GM23248 (cell line): ENCODE measurements at regions not wholly inside any gene's neighbourhood (a gene's known extent, or its start where the extent isn't known, plus 50 kb on each side); places are given as distances from the start of the nearest gene placed in this dataset.

Source experiments
- DNase-seq: peaks from one replicate; pipeline ENCODE4 v3.0.0-alpha.2; 2015
- H2AFZ ChIP-seq: fragments of 200-600 bp; sonication (generic); 2 replicates; pipeline ENCODE4 v1.6.1; 2016; ENCODE audit warnings: antibody characterized with exemption
- H3F3A ChIP-seq: fragments of 200-600 bp; sonication (generic); 2 replicates; pipeline ENCODE4 v1.6.1; 2016; ENCODE audit warnings: mild to moderate bottlenecking, antibody characterized with exemption, mixed run types; ENCODE audit not compliant: insufficient read depth
- H3K27ac ChIP-seq: fragments of 200-600 bp; sonication (generic); 2 replicates; pipeline ENCODE4 v1.5.1; 2016; ENCODE audit warnings: mild to moderate bottlenecking
- H3K27me3 ChIP-seq: fragments of 200-600 bp; sonication (generic); replicated peaks from 2 replicates; pipeline ENCODE4 v1.6.1; 2016; ENCODE audit warnings: mild to moderate bottlenecking; ENCODE audit not compliant: insufficient read depth
- H3K36me3 ChIP-seq: fragments of 200-600 bp; sonication (generic); 2 replicates; pipeline ENCODE4 v1.6.1; 2016; ENCODE audit warnings: low read depth, mild to moderate bottlenecking
- H3K4me1 ChIP-seq: fragments of 200-600 bp; sonication (generic); 2 replicates; pipeline ENCODE4 v1.6.1; 2016; ENCODE audit warnings: mild to moderate bottlenecking; ENCODE audit not compliant: insufficient read depth
- H3K4me2 ChIP-seq: fragments of 200-600 bp; sonication (generic); one replicate; pipeline ENCODE4 v1.6.1; 2016; ENCODE audit warnings: mild to moderate bottlenecking; ENCODE audit not compliant: unreplicated experiment
- H3K4me3 ChIP-seq: fragments of 200-600 bp; sonication (generic); 2 replicates; pipeline ENCODE4 v1.5.1; 2016; ENCODE audit warnings: mild to moderate bottlenecking
- H3K79me2 ChIP-seq: fragments of 200-600 bp; sonication (generic); 2 replicates; pipeline ENCODE4 v1.6.1; 2016; ENCODE audit warnings: mild to moderate bottlenecking; ENCODE audit not compliant: insufficient read depth
- H3K9ac ChIP-seq: fragments of 200-600 bp; sonication (generic); 2 replicates; pipeline ENCODE4 v1.6.1; 2016; ENCODE audit warnings: mild to moderate bottlenecking
- H3K9me2 ChIP-seq: fragments of 200-600 bp; sonication (generic); 2 replicates; pipeline ENCODE4 v1.6.1; 2016; ENCODE audit warnings: mixed run types, mild to moderate bottlenecking, moderate library complexity; ENCODE audit not compliant: insufficient read depth
- H3K9me3 ChIP-seq: fragments of 200-600 bp; sonication (generic); one replicate; pipeline ENCODE4 v1.6.1; 2017; ENCODE audit warnings: low read depth
- H4K20me1 ChIP-seq: fragments of 200-600 bp; sonication (generic); 2 replicates; pipeline ENCODE4 v1.6.0; 2016; ENCODE audit not compliant: insufficient read depth
- EZH2 ChIP-seq: fragments of 200-600 bp; sonication (generic); IDR thresholded peaks from 2 replicates; pipeline ENCODE4 v1.6.1; 2018; ENCODE audit warnings: antibody characterized with exemption, mild to moderate bottlenecking; ENCODE audit not compliant: insufficient read depth, poor library complexity, severe bottlenecking
- EZH2phosphoT487 ChIP-seq: fragments of 200-600 bp; sonication (generic); IDR thresholded peaks from 2 replicates; pipeline ENCODE4 v1.6.1; 2018; ENCODE audit warnings: antibody characterized with exemption, moderate library complexity, mild to moderate bottlenecking, low read depth; ENCODE audit not compliant: insufficient read depth
- WGBS, 2 experiments: methylation state at CpG; one replicate each; pipeline ENCODE4 v1.1.6; 2015 to 2017; ENCODE audit warnings: low lambda C conversion rate in 2 of 2, low coverage in 1 of 2; ENCODE audit errors: missing lambda C conversion rate in 2 of 2; 5-methylcytosine and 5-hydroxymethylcytosine counted together
- in situ Hi-C: fragments of 300-500 bp; cut with MboI; formaldehyde crosslinking; loops from 2 replicates; pipeline ENCODE4 v1.15.0; 2020

DNA sequence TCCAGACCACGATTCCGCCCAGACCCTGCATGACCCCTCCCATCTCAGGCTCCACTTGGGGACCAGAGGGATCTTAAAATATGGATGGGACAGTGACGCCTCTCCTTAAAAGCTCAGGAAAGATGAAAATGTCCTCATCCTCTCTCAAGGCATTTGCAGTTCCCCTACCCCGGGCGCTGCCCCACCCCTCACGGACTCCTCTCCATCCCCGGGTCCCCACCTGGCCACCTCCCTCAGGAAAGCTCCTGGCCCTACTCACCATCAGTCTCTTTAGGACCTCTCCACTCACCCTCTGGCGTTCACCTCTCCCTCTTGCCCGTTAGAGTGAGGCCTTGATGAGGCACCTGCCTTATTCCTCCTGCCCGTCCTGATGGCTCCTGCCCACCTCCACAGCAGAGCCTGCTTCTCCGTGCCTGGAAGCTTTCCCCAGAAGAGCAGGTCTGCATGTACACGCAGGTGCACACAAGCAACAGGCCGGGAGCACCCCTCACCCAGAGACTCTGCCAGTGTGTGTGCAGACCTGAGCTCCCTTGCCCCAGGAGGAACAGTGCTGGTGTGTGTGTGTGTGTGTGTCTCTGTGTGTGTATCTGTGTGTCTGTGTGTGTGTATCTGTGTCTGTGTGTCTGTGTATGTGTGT lies 105.6 kb upstream of the NXT1 start:
- peaks cover 4% of the 10 kb centered on the region; the same call in 1 of the 2 replicates for H3F3A ChIP-seq
- DNase-seq = no peak
- H3K9me3 ChIP-seq = no peaks in the 10 kb centered on the region
- no peaks in the 10 kb centered on the region for H3K79me2 ChIP-seq
- H3K9me2 ChIP-seq = no peaks in the 10 kb centered on the region
- H3K9ac ChIP-seq = no peak overlapping the region
- no peak overlapping the region for H3K4me3 ChIP-seq
- no peaks in the 10 kb centered on the region for H4K20me1 ChIP-seq
- H3K27ac ChIP-seq = no peak overlapping the region
- no peaks in the 10 kb centered on the region for H3K36me3 ChIP-seq
- WGBS, 2 experiments = 81 to 83% methylated on average over 13 of the region's 13 CpGs
- in situ Hi-C loops = loop anchor here (25.0 kb wide), 1 partner anchor 183 kb away; no protein-coding TSS in a partner anchor
- no peak overlapping the region for H3K4me2 ChIP-seq
- H3K27me3 ChIP-seq = no peaks in the 10 kb centered on the region
- H2AFZ ChIP-seq = no peak overlapping the region
- peaks cover 9% of the 10 kb centered on the region; the same call in 1 of the 2 replicates for H3K4me1 ChIP-seq
- TF ChIP-seq EZH2phosphoT487 = no peak
- no peak for TF ChIP-seq EZH2

DNA sequence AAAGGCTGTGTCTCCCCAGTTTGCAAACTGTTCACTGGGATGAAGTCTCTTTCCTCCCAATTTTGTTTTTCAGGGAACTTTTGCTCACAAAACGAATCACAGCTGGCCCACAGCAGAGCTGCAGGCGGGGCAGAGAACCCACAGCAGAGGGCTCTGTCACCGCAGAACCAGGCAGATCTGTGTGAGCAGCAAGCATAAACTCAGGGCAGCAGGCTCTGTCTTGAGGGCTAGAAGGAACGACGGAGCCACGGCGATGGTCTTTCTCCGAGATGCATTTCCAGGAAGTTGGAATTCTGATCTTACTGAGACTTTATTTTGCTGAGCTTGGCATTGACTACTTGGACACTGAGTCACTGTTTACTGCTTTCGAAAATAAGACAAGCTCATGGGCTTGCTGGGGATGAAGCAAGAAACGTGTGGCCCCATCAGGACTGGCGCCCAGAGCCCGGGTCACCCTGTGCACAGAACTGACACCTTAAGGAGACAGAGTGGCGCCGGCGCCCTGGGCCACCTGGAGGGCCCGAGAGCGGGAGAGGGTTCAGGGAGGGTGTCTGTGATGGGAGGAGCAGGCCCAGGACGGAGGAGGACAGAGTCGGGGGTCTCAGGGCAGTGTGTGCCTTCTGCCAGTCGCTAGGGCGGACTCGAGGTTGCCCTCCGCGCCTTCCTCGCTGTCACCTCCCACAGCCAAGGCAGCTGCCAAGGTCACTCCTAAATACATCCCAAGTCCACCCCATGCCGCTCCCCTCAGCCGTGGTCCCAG lies 106.3 kb upstream of the NXT1 start:
- DNase-seq = peak; percentile 73
- Histone ChIP-seq H3F3A (peaks cover 4% of the 10 kb centered on the region; the same call in 1 of the 2 replicates), H2AFZ (peak overlapping the region; percentile 60), H3K4me2 (peak overlapping the region; percentile 47), H3K79me2 (no peaks in the 10 kb centered on the region), H3K9me3 (no peaks in the 10 kb centered on the region), H4K20me1 (no peaks in the 10 kb centered on the region), H3K4me3 (peak overlapping the region; percentile 50), H3K27ac (0 out of 2 replicates have a peak overlapping the region, but pooled peaks have one; percentile 4), H3K27me3 (no peaks in the 10 kb centered on the region), H3K4me1 (peaks cover 9% of the 10 kb centered on the region; the same call in 1 of the 2 replicates), H3K9me2 (no peaks in the 10 kb centered on the region), H3K36me3 (no peaks in the 10 kb centered on the region), H3K9ac (peak overlapping the region; percentile 22; the same call in 1 of the 2 replicates)
- TF ChIP-seq EZH2 (no peak), EZH2phosphoT487 (no peak)
- in situ Hi-C loops = loop anchor here (25.0 kb wide), 1 partner anchor 182 kb away; no protein-coding TSS in a partner anchor
- 43 to 47% methylated on average over 27 of the region's 27 CpGs for WGBS, 2 experiments

DNA sequence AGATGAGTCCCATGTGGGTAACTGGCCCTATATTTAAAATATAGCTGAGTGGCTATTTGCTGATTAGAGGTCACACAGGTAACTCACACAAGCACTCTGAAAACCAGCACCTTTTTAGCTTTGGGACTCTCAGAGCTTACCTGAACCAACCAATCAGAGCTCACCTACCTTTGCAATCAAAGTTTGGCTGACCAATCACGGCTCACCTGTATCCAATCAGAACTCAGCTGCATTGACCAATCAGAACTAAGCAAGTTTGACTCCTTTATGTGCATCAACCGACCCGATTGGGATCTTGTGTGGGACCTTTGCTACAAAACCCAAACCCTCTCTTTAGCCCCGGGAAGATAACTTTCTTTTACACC lies 106.8 kb upstream of the NXT1 start:
- no peak for TF ChIP-seq EZH2
- TF ChIP-seq EZH2phosphoT487 = no peak
- no peaks in the 10 kb centered on the region for H3K79me2 ChIP-seq
- H3K9me2 ChIP-seq = no peaks in the 10 kb centered on the region
- no peaks in the 10 kb centered on the region for H3K36me3 ChIP-seq
- H3K27ac ChIP-seq = no peak overlapping the region
- H2AFZ ChIP-seq = peak overlapping the region; percentile 60
- no peak for DNase-seq
- WGBS, 2 experiments = 61 to 62% methylated on average over 4 of the region's 4 CpGs
- no peaks in the 10 kb centered on the region for H3K27me3 ChIP-seq
- H3K4me3 ChIP-seq = peak overlapping the region; percentile 50
- H3K9ac ChIP-seq = no peak overlapping the region
- no peaks in the 10 kb centered on the region for H3K9me3 ChIP-seq
- H3K4me2 ChIP-seq = peak overlapping the region; percentile 47
- peaks cover 4% of the 10 kb centered on the region; the same call in 1 of the 2 replicates for H3F3A ChIP-seq
- peaks cover 9% of the 10 kb centered on the region; the same call in 1 of the 2 replicates for H3K4me1 ChIP-seq
- H4K20me1 ChIP-seq = no peaks in the 10 kb centered on the region
- in situ Hi-C loops = loop anchor here (25.0 kb wide), 1 partner anchor 181 kb away; no protein-coding TSS in a partner anchor

DNA sequence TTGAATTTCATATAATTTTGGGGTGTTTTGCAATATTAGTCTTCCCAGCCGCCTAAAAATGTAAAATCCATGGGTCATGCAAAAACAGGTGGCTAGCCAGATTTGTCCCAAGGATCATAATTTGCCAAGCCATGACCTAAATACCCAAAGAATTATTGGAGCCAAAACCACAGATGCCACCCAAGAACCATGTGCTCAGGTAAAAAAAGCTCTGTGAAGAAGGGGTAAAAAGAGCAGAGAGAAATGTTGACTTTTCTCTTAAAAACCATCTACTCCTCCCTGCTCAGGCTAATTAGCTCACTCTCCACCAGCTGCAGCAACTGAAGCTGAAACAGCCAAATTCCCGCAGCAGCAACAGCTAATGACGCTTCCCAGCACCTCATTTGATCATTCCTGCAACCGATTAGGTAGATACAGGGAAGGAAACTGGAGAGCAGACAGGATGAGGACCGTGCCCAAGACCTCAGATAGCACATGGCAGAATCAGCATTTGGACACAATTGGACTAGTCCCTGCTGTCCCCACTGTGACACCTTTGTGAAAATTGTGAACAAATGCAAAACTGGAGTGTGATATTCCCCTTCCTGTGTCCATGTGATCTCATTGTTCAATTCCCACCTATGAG lies 107.9 kb upstream of the NXT1 start:
- in situ Hi-C loops = loop anchor here (25.0 kb wide), 1 partner anchor 180 kb away; no protein-coding TSS in a partner anchor
- no peak for DNase-seq
- WGBS, 2 experiments = 77 to 81% methylated on average over 5 of the region's 5 CpGs
- no peak overlapping the region for H3K4me2 ChIP-seq
- no peaks in the 10 kb centered on the region for H3K9me2 ChIP-seq
- H3K4me3 ChIP-seq = no peak overlapping the region
- H3F3A ChIP-seq = peaks cover 4% of the 10 kb centered on the region; the same call in 1 of the 2 replicates
- no peaks in the 10 kb centered on the region for H3K9me3 ChIP-seq
- no peaks in the 10 kb centered on the region for H3K36me3 ChIP-seq
- no peak for TF ChIP-seq EZH2
- no peak for TF ChIP-seq EZH2phosphoT487
- no peaks in the 10 kb centered on the region for H4K20me1 ChIP-seq
- H3K9ac ChIP-seq = no peak overlapping the region
- no peak overlapping the region for H2AFZ ChIP-seq
- no peak overlapping the region for H3K27ac ChIP-seq
- H3K4me1 ChIP-seq = peaks cover 9% of the 10 kb centered on the region; the same call in 1 of the 2 replicates
- H3K27me3 ChIP-seq = no peaks in the 10 kb centered on the region
- no peaks in the 10 kb centered on the region for H3K79me2 ChIP-seq
